ENCODE measurements at regions not wholly inside any gene's neighbourhood (a gene's known extent, or its start where the extent isn't known, plus 50 kb on each side); places are given as distances from the start of the nearest gene placed in this dataset.

- Histone ChIP-seq H3K36me3 (replicated peaks in 1 of 2; ENCODE audit: control extremely low read depth in 1 of 2, control insufficient read depth in 1 of 2, extremely low read depth in 1 of 2, insufficient read depth in 2 of 2, low read length in 1 of 2) (no peaks in the 10 kb centered on the region), H2AFZ (ENCODE audit: insufficient read depth, low read depth, low read length, poor library complexity, severe bottlenecking) (no peak overlapping the region), H3K27me3 (replicated peaks in 1 of 4; ENCODE audit: control extremely low read depth in 1 of 4, control insufficient read depth in 3 of 4, insufficient read depth in 4 of 4, low read length in 3 of 4) (peaks cover 0 to 5% (median 0%) of the 10 kb centered on the region in 4 experiments), H4K20me1 (ENCODE audit: control insufficient read depth, insufficient read depth, low read length, poor library complexity, severe bottlenecking) (no peaks in the 10 kb centered on the region), H3K4me2 (replicated peaks; ENCODE audit: low read depth, low read length, poor library complexity, severe bottlenecking) (no peak overlapping the region), H3K79me2 (ENCODE audit: control insufficient read depth, insufficient read depth, low read length) (no peaks in the 10 kb centered on the region), H3K9ac (ENCODE audit: low read length) (no peak overlapping the region), H3K4me3 (ENCODE audit: control extremely low read depth in 1 of 5, extremely low read depth in 1 of 5, insufficient read depth in 1 of 5, low read depth in 2 of 5, low read length in 4 of 5) (no peak overlapping the region), H3K4me1 (ENCODE audit: control insufficient read depth in 2 of 2, insufficient read depth in 2 of 2, low read length in 2 of 2) (peaks cover 4 to 25% of the 10 kb centered on the region in 2 donors), H3K27ac (ENCODE audit: low read length in 2 of 2) (no peak overlapping the region), H3K9me3 (ENCODE audit: control extremely low read depth in 1 of 3, control insufficient read depth in 2 of 3, insufficient read depth in 1 of 3, low read length in 2 of 3) (no peaks in the 10 kb centered on the region)
- H3K9me3 Mint-ChIP-seq (ENCODE audit: insufficient read depth), result no peaks in the 10 kb centered on the region
- H3K4me1 Mint-ChIP-seq, result peaks cover 32% of the 10 kb centered on the region
- WGBS (ENCODE audit: insufficient coverage), result 100% methylated on average over 2 of the region's 7 CpGs
- peaks cover 6% of the 10 kb centered on the region for H3K27me3 Mint-ChIP-seq
- ChIA-PET CTCF (no interaction called here), POLR2A (no interaction called here)
- intact Hi-C loops (cut with micrococcal nuclease), result no loop called here
- ATAC-seq (ENCODE audit: low read depth), result no peak
- peak overlapping the region; percentile 46 for H3K4me3 Mint-ChIP-seq
- TF ChIP-seq, protein P1, sequence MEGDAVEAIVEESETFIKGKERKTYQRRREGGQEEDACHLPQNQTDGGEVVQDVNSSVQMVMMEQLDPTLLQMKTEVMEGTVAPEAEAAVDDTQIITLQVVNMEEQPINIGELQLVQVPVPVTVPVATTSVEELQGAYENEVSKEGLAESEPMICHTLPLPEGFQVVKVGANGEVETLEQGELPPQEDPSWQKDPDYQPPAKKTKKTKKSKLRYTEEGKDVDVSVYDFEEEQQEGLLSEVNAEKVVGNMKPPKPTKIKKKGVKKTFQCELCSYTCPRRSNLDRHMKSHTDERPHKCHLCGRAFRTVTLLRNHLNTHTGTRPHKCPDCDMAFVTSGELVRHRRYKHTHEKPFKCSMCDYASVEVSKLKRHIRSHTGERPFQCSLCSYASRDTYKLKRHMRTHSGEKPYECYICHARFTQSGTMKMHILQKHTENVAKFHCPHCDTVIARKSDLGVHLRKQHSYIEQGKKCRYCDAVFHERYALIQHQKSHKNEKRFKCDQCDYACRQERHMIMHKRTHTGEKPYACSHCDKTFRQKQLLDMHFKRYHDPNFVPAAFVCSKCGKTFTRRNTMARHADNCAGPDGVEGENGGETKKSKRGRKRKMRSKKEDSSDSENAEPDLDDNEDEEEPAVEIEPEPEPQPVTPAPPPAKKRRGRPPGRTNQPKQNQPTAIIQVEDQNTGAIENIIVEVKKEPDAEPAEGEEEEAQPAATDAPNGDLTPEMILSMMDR (IDR thresholded peaks at IDR 0.05), result no peak
- TF ChIP-seq EZH2 (IDR thresholded peaks at IDR 0.05; ENCODE audit: borderline replicate concordance, insufficient read depth, low read depth, low read length, poor library complexity, severe bottlenecking), result no peak
- DNase-seq, result no peak
- H3K27ac Mint-ChIP-seq, result no peak overlapping the region
These were observed 57.1 kb upstream of the BCL6 start for GRCh38 chr3:187802203-187802927.

DNA sequence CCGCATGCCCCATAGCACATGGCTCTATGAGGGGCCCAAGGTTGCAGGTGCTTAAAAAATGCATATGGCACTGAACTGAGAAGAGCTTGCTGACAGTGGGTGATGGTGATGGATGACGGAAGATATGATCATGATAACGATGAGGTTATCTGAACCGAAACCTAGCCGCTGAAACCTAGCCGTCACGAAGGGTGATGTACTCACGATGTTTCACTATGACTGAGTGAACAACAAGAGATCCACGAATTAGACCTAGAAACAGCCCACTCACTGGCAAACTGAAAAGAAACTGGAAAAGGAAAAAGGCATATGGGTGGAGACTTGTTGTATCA, 57.6 kb upstream of the BCL6 start:
- H3K4me1 ChIP-seq (ENCODE audit: control insufficient read depth in 2 of 2, insufficient read depth in 2 of 2, low read length in 2 of 2), result peaks cover 4 to 25% of the 10 kb centered on the region in 2 donors
- intact Hi-C loops (cut with micrococcal nuclease), result no loop called here
- 66% methylated on average over 8 of the region's 9 CpGs for WGBS (ENCODE audit: insufficient coverage)
- peak overlapping the region; percentile 46 for H3K4me3 Mint-ChIP-seq
- POLR2A ChIA-PET, result no interaction called here
- no peak overlapping the region for H3K27ac Mint-ChIP-seq
- no peak for TF ChIP-seq EZH2 (IDR thresholded peaks at IDR 0.05; ENCODE audit: borderline replicate concordance, insufficient read depth, low read depth, low read length, poor library complexity, severe bottlenecking)
- TF ChIP-seq, protein P1 (IDR thresholded peaks at IDR 0.05), result no peak
- no peaks in the 10 kb centered on the region for H3K36me3 ChIP-seq (replicated peaks in 1 of 2; ENCODE audit: control extremely low read depth in 1 of 2, control insufficient read depth in 1 of 2, extremely low read depth in 1 of 2, insufficient read depth in 2 of 2, low read length in 1 of 2)
- H3K4me2 ChIP-seq (replicated peaks; ENCODE audit: low read depth, low read length, poor library complexity, severe bottlenecking), result no peak overlapping the region
- H3K4me1 Mint-ChIP-seq, result peaks cover 32% of the 10 kb centered on the region
- H2AFZ ChIP-seq (ENCODE audit: insufficient read depth, low read depth, low read length, poor library complexity, severe bottlenecking), result no peak overlapping the region
- H4K20me1 ChIP-seq (ENCODE audit: control insufficient read depth, insufficient read depth, low read length, poor library complexity, severe bottlenecking), result no peaks in the 10 kb centered on the region
- ATAC-seq (ENCODE audit: low read depth) (peak; percentile 58), DNase-seq (no peak)
- H3K27me3 Mint-ChIP-seq, result peaks cover 6% of the 10 kb centered on the region
- no peaks in the 10 kb centered on the region for H3K79me2 ChIP-seq (ENCODE audit: control insufficient read depth, insufficient read depth, low read length)
- H3K9ac ChIP-seq (ENCODE audit: low read length), result no peak overlapping the region
- no peak overlapping the region for H3K4me3 ChIP-seq (ENCODE audit: control extremely low read depth in 1 of 5, extremely low read depth in 1 of 5, insufficient read depth in 1 of 5, low read depth in 2 of 5, low read length in 4 of 5)
- peaks cover 0 to 5% (median 0%) of the 10 kb centered on the region in 4 experiments for H3K27me3 ChIP-seq (replicated peaks in 1 of 4; ENCODE audit: control extremely low read depth in 1 of 4, control insufficient read depth in 3 of 4, insufficient read depth in 4 of 4, low read length in 3 of 4)
- no peak overlapping the region for H3K27ac ChIP-seq (ENCODE audit: low read length in 2 of 2)
- no peaks in the 10 kb centered on the region for H3K9me3 ChIP-seq (ENCODE audit: control extremely low read depth in 1 of 3, control insufficient read depth in 2 of 3, insufficient read depth in 1 of 3, low read length in 2 of 3)
- H3K9me3 Mint-ChIP-seq (ENCODE audit: insufficient read depth), result no peaks in the 10 kb centered on the region
- CTCF ChIA-PET, result no interaction called here

Data from B cell (primary cell).